Upper lobe of left lung (tissue), 6 donors: ENCODE measurements at regions not wholly inside any gene's neighbourhood (a gene's known extent, or its start where the extent isn't known, plus 50 kb on each side); places are given as distances from the start of the nearest gene placed in this dataset.

Experiments used
- ATAC-seq, 2 donors: fragments of 200-7000 bp; cut with Tn5 transposase; one replicate each; pipeline ENCODE4 v1.9.1; 2022; ENCODE audit warnings: mild to moderate bottlenecking in 2 of 2, moderate library complexity in 2 of 2; ENCODE audit not compliant: low FRiP score in 2 of 2
- DNase-seq, 2 donors: peaks; one replicate each; pipeline ENCODE4 v3.0.0-alpha.2; 2019 to 2020
- H3K27ac ChIP-seq, 4 donors: fragments of 200-600 bp; sonication (generic); one replicate each; pipeline ENCODE4 v1.5.1; 2016 to 2019
- H3K27me3 ChIP-seq, 4 donors: fragments of 200-600 bp; sonication (generic); one replicate each; pipeline ENCODE4 v1.5.1; 2017 to 2019
- H3K36me3 ChIP-seq, 4 donors: fragments of 200-600 bp; sonication (generic); one replicate each; pipeline ENCODE4 v1.5.1; 2016 to 2019
- H3K4me1 ChIP-seq, 4 donors: fragments of 200-600 bp; sonication (generic); one replicate each; pipeline ENCODE4 v1.5.1; 2018 to 2019
- H3K4me3 ChIP-seq, 4 donors: fragments of 200-600 bp; sonication (generic); one replicate each; pipeline ENCODE4 v1.5.1; 2017 to 2019; ENCODE audit warnings: mild to moderate bottlenecking in 2 of 4, moderate library complexity in 1 of 4
- H3K9me3 ChIP-seq, 4 donors: fragments of 200-600 bp; sonication (generic); one replicate each; pipeline ENCODE4 v1.5.1; 2018 to 2019
- CTCF ChIP-seq, 6 experiments: fragments of 450-650 bp in 4 of 6; fragments of 200-600 bp in 2 of 6; sonication (generic) in 2 of 6; IDR thresholded peaks; one replicate each; pipeline ENCODE4 v1.5.1; 2016 to 2019; ENCODE audit warnings: antibody characterized with exemption in 6 of 6
- EP300 ChIP-seq, 4 donors: sonication (generic); formaldehyde crosslinking; IDR thresholded peaks; one replicate each; pipeline ENCODE4 v1.5.1; 2017; ENCODE audit warnings: antibody characterized with exemption in 4 of 4, control low read depth in 2 of 4
- POLR2A ChIP-seq, 4 donors: fragments of 450-650 bp; IDR thresholded peaks; one replicate each; pipeline ENCODE4 v1.5.1; 2016 to 2017; ENCODE audit warnings: antibody characterized with exemption in 4 of 4, mild to moderate bottlenecking in 2 of 4
- POLR2AphosphoS5 ChIP-seq, 2 donors: sonication (generic); formaldehyde crosslinking; IDR thresholded peaks; one replicate each; pipeline ENCODE4 v1.5.1; 2017; ENCODE audit warnings: antibody characterized with exemption in 2 of 2
- WGBS, 2 donors: methylation state at CpG; one replicate each; pipeline ENCODE4 v1.1.5; 2017 to 2018; 5-methylcytosine and 5-hydroxymethylcytosine counted together
- donor health status: DM: no; HTN: no; CAD: no; lungs with moderate emphysema.
- donor health status: DM: no; HTN: yes; CAD: no; lungs with severe emphysema.

- Histone ChIP-seq H3K36me3 (no peaks in the 10 kb centered on the region), H3K27ac (no peak overlapping the region), H3K9me3 (no peaks in the 10 kb centered on the region), H3K27me3 (no peaks in the 10 kb centered on the region), H3K4me3 (no peak overlapping the region), H3K4me1 (no peaks in the 10 kb centered on the region)
- DNase-seq (no peak), ATAC-seq (no peak)
- TF ChIP-seq EP300 (IDR thresholded peaks at IDR 0.05) (no peak), CTCF (IDR thresholded peaks at IDR 0.05) (no peak), POLR2AphosphoS5 (IDR thresholded peaks at IDR 0.05) (no peak), POLR2A (IDR thresholded peaks at IDR 0.05) (no peak)
- 51 to 54% methylated on average over 4 of the region's 4 CpGs for WGBS, 2 donors
Measured at GRCh38 chr13:99738626-99739025, 232.9 kb downstream of the ZIC5 start.

GRCh38 chr13:99737481-99738245 lies 233.9 kb downstream of the ZIC5 start:
- Histone ChIP-seq H3K4me1 (no peaks in the 10 kb centered on the region), H3K27ac (no peak overlapping the region), H3K9me3 (no peaks in the 10 kb centered on the region), H3K36me3 (no peaks in the 10 kb centered on the region), H3K4me3 (no peak overlapping the region), H3K27me3 (no peaks in the 10 kb centered on the region)
- DNase-seq (no peak), ATAC-seq (no peak)
- WGBS, 2 donors, result 90 to 93% methylated on average over 8 of the region's 8 CpGs
- TF ChIP-seq EP300 (IDR thresholded peaks at IDR 0.05) (no peak), CTCF (IDR thresholded peaks at IDR 0.05) (no peak), POLR2AphosphoS5 (IDR thresholded peaks at IDR 0.05) (no peak), POLR2A (IDR thresholded peaks at IDR 0.05) (no peak)

GRCh38 chr13:99736541-99736940 lies 235.0 kb downstream of the ZIC5 start:
- ATAC-seq (no peak), DNase-seq (no peak)
- Histone ChIP-seq H3K36me3 (no peaks in the 10 kb centered on the region), H3K9me3 (no peaks in the 10 kb centered on the region), H3K4me3 (no peak overlapping the region), H3K27ac (no peak overlapping the region), H3K4me1 (no peaks in the 10 kb centered on the region), H3K27me3 (no peaks in the 10 kb centered on the region)
- WGBS, 2 donors, result 74 to 77% methylated on average over 3 of the region's 3 CpGs
- no peak for TF ChIP-seq CTCF (IDR thresholded peaks at IDR 0.05)
- no peak for TF ChIP-seq POLR2A (IDR thresholded peaks at IDR 0.05)
- no peak for TF ChIP-seq EP300 (IDR thresholded peaks at IDR 0.05)
- no peak for TF ChIP-seq POLR2AphosphoS5 (IDR thresholded peaks at IDR 0.05)

GRCh38 chr13:99734013-99734693 lies 232.9 kb downstream of the TM9SF2 start:
- H3K27ac ChIP-seq, result no peak overlapping the region
- H3K9me3 ChIP-seq, result no peaks in the 10 kb centered on the region
- H3K27me3 ChIP-seq, result no peaks in the 10 kb centered on the region
- no peaks in the 10 kb centered on the region for H3K4me1 ChIP-seq
- TF ChIP-seq CTCF (IDR thresholded peaks at IDR 0.05), result no peak
- TF ChIP-seq POLR2AphosphoS5 (IDR thresholded peaks at IDR 0.05), result no peak
- no peak for TF ChIP-seq POLR2A (IDR thresholded peaks at IDR 0.05)
- TF ChIP-seq EP300 (IDR thresholded peaks at IDR 0.05), result no peak
- no peak for DNase-seq
- no peaks in the 10 kb centered on the region for H3K36me3 ChIP-seq
- H3K4me3 ChIP-seq, result no peak overlapping the region
- no peak for ATAC-seq
- 68 to 73% methylated on average over 7 of the region's 7 CpGs for WGBS, 2 donors
